Gastrocnemius medialis (tissue), 4 donors: ENCODE measurements at regions not wholly inside any gene's neighbourhood (a gene's known extent, or its start where the extent isn't known, plus 50 kb on each side); places are given as distances from the start of the nearest gene placed in this dataset.

Experiments used
- ATAC-seq, 2 donors: fragments of 150-250 bp; one replicate each; pipeline ENCODE4 v1.9.1; 2016
- DNase-seq, 2 donors: peaks; one replicate each; pipeline ENCODE4 v3.0.0-alpha.2; 2019
- H3K27ac ChIP-seq, 4 donors: fragments of 200-600 bp; sonication (generic); 1 replicate in 1 of 4; 2 replicates in 3 of 4; pipeline ENCODE4 v1.5.1; 2016 to 2018; ENCODE audit warnings: mild to moderate bottlenecking in 2 of 4, moderate library complexity in 1 of 4
- H3K27me3 ChIP-seq, 3 donors: fragments of 200-600 bp; sonication (generic) in 2 of 3; 1 replicate in 1 of 3; 2 replicates in 2 of 3; pipeline versions ENCODE4 v1.5.1 to v1.6.0; 2016 to 2019; ENCODE audit warnings: mild to moderate bottlenecking in 1 of 3, moderate library complexity in 1 of 3
- H3K36me3 ChIP-seq, 2 donors: fragments of 200-600 bp; sonication (generic) in 1 of 2; one replicate each; pipeline ENCODE4 v1.5.1; 2017 to 2018
- H3K4me1 ChIP-seq, 2 donors: fragments of 200-600 bp; sonication (generic) in 1 of 2; one replicate each; pipeline ENCODE4 v1.5.1; 2016 to 2017; ENCODE audit warnings: mild to moderate bottlenecking in 2 of 2
- H3K4me3 ChIP-seq, 4 donors: fragments of 200-600 bp; sonication (generic) in 3 of 4; 1 replicate in 1 of 4; 2 replicates in 3 of 4; pipeline ENCODE4 v1.5.1; 2016 to 2019; ENCODE audit warnings: mild to moderate bottlenecking in 2 of 4
- H3K9me3 ChIP-seq, 3 donors: fragments of 200-600 bp; sonication (generic) in 2 of 3; 1 replicate in 1 of 3; 2 replicates in 2 of 3; pipeline ENCODE4 v1.5.1; 2016 to 2019
- CTCF ChIP-seq, 5 experiments: fragments of 450-650 bp in 3 of 5; fragments of 200-600 bp in 2 of 5; sonication (generic) in 2 of 5; IDR thresholded peaks in 4 of 5; conservative IDR thresholded peaks in 1 of 5; 1 replicate in 4 of 5; 2 replicates in 1 of 5; pipeline ENCODE4 v1.5.1; 2016 to 2019; ENCODE audit warnings: antibody characterized with exemption in 5 of 5, mild to moderate bottlenecking in 3 of 5, moderate library complexity in 3 of 5
- POLR2A ChIP-seq, 2 donors: fragments of 450-650 bp; IDR thresholded peaks; one replicate each; pipeline ENCODE4 v1.6.1; 2017; ENCODE audit warnings: antibody characterized with exemption in 2 of 2, mild to moderate bottlenecking in 2 of 2, moderate library complexity in 2 of 2
- in situ Hi-C, 4 donors: fragments of 200-750 bp; cut with MboI; loops; one replicate each; pipeline versions ENCODE4 v1.15.0 to v1.8.0; 2017; ENCODE audit warnings: low sequenced_read_pairs in 4 of 4
- intact Hi-C: fragments of 100-400 bp; cut with DNase I; formaldehyde crosslinking; loops from one replicate; pipeline ENCODE4 v1.15.1; 2023; ENCODE audit warnings: low total_unique reads

GRCh38 chr18:51525453-51526225 lies 328.2 kb upstream of the MEX3C start:
- H3K9me3 ChIP-seq: no peaks in the 10 kb centered on the region
- TF ChIP-seq POLR2A (IDR thresholded peaks at IDR 0.05): no peak
- TF ChIP-seq CTCF (IDR thresholded peaks at IDR 0.05 in 4 of 5, conservative IDR thresholded peaks at IDR 0.05 in 1 of 5): no peak
- no peak overlapping the region for H3K4me3 ChIP-seq
- H3K27ac ChIP-seq: no peak overlapping the region
- no peak for DNase-seq
- in situ Hi-C loops: loop anchor here in 1 of 4 donors (25.0 kb wide), 1 partner anchor 413 kb away; no protein-coding TSS in a partner anchor
- H3K36me3 ChIP-seq: no peaks in the 10 kb centered on the region
- no peak for ATAC-seq
- intact Hi-C loops: no loop called here
- no peaks in the 10 kb centered on the region for H3K27me3 ChIP-seq
- no peaks in the 10 kb centered on the region for H3K4me1 ChIP-seq

GRCh38 chr18:51527826-51528225 lies 330.3 kb upstream of the MEX3C start:
- in situ Hi-C loops (loop anchor here in 1 of 4 donors (25.0 kb wide), 1 partner anchor 416 kb away; no protein-coding TSS in a partner anchor), intact Hi-C loops (no loop called here)
- Histone ChIP-seq H3K4me1 (no peaks in the 10 kb centered on the region), H3K4me3 (no peak overlapping the region), H3K36me3 (no peaks in the 10 kb centered on the region), H3K27me3 (no peaks in the 10 kb centered on the region), H3K9me3 (no peaks in the 10 kb centered on the region), H3K27ac (no peak overlapping the region)
- ATAC-seq (no peak), DNase-seq (no peak)
- TF ChIP-seq POLR2A (IDR thresholded peaks at IDR 0.05): no peak
- no peak for TF ChIP-seq CTCF (IDR thresholded peaks at IDR 0.05 in 4 of 5, conservative IDR thresholded peaks at IDR 0.05 in 1 of 5)

- intact Hi-C loops: no loop called here
- in situ Hi-C loops: loop anchor here in 1 of 4 donors (25.0 kb wide), 1 partner anchor 419 kb away; no protein-coding TSS in a partner anchor
- no peak for DNase-seq
These were observed 334.0 kb upstream of the MEX3C start for GRCh38 chr18:51531501-51531900.

GRCh38 chr18:51537487-51537886 lies 340.0 kb upstream of the MEX3C start:
- H3K9me3 ChIP-seq: no peaks in the 10 kb centered on the region
- DNase-seq (no peak), ATAC-seq (no peak)
- intact Hi-C loops (no loop called here), in situ Hi-C loops (loop anchor here in 1 of 4 donors (25.0 kb wide), 1 partner anchor 425 kb away; no protein-coding TSS in a partner anchor)
- H3K4me3 ChIP-seq: no peak overlapping the region
- H3K27me3 ChIP-seq: no peaks in the 10 kb centered on the region
- H3K27ac ChIP-seq: no peak overlapping the region
- H3K4me1 ChIP-seq: no peaks in the 10 kb centered on the region
- H3K36me3 ChIP-seq: no peaks in the 10 kb centered on the region
- no peak for TF ChIP-seq CTCF (IDR thresholded peaks at IDR 0.05 in 4 of 5, conservative IDR thresholded peaks at IDR 0.05 in 1 of 5)
- TF ChIP-seq POLR2A (IDR thresholded peaks at IDR 0.05): no peak

More at GRCh38 chr18:51531501-51531900, 334.0 kb upstream of the MEX3C start:
- no peaks in the 10 kb centered on the region for H3K27me3 ChIP-seq
- H3K27ac ChIP-seq: no peak overlapping the region
- TF ChIP-seq CTCF (IDR thresholded peaks at IDR 0.05 in 4 of 5, conservative IDR thresholded peaks at IDR 0.05 in 1 of 5): no peak
- no peak for TF ChIP-seq POLR2A (IDR thresholded peaks at IDR 0.05)
- no peak overlapping the region for H3K4me3 ChIP-seq
- no peaks in the 10 kb centered on the region for H3K4me1 ChIP-seq
- H3K36me3 ChIP-seq: no peaks in the 10 kb centered on the region
- no peaks in the 10 kb centered on the region for H3K9me3 ChIP-seq
- ATAC-seq: no peak
